ENCODE measurements at regions not wholly inside any gene's neighbourhood (a gene's known extent, or its start where the extent isn't known, plus 50 kb on each side); places are given as distances from the start of the nearest gene placed in this dataset.
A peak's percentile ranks its signal among the peaks of the same experiment; 100 is the strongest.

DNA sequence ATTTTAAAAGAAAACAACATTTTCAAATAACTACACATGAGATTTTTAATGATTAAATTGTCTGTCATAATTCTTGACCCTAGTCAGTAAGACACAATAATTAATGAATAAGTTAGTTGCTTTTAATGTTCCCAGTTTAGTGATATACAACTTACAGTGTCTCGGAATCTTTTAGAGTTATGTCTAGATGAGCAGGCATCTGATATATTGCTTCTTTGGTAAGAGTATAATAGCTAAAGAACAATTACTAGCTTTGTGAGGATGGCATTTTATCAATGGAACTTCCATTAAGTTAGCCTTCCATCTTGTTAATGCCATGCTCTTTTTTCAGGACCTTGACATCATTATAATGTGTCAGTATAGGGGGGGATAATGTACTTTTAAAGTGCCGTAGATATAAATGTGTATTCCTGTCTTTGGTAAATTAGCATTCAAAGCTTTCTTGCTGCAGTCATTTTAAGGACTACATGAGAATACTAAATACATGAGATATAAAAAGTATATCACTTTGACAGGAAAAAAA, 425.1 kb downstream of the PDHA2 start:
- FAIRE-seq, result no peak
- DNase-seq (ENCODE audit: insufficient read length, low spot score), result no peak
- TF ChIP-seq, protein P1, sequence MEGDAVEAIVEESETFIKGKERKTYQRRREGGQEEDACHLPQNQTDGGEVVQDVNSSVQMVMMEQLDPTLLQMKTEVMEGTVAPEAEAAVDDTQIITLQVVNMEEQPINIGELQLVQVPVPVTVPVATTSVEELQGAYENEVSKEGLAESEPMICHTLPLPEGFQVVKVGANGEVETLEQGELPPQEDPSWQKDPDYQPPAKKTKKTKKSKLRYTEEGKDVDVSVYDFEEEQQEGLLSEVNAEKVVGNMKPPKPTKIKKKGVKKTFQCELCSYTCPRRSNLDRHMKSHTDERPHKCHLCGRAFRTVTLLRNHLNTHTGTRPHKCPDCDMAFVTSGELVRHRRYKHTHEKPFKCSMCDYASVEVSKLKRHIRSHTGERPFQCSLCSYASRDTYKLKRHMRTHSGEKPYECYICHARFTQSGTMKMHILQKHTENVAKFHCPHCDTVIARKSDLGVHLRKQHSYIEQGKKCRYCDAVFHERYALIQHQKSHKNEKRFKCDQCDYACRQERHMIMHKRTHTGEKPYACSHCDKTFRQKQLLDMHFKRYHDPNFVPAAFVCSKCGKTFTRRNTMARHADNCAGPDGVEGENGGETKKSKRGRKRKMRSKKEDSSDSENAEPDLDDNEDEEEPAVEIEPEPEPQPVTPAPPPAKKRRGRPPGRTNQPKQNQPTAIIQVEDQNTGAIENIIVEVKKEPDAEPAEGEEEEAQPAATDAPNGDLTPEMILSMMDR (IDR thresholded peaks at IDR 0.05; ENCODE audit: insufficient read depth, missing control alignments), result no peak

DNA sequence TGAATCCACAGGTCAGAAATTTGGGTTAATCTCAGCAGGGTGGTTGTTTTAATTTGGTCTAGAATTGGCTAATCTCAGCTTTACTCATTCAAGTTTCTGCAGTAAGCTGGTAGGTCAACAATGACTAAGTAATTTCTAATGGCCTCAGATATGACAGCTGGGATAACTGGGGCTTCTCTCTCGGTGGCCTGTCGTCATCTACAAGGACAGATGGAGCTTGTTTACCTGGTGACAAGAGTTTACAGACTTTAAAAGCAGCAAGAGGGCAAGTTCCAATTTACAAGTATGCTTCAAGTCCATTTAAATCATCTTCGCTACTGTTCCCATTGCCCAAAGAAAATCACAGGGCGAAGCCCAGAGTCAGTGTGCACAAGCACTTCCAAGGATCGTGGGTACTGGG, 453.9 kb downstream of the PDHA2 start:
- DNase-seq (ENCODE audit: insufficient read length, low spot score) (no peak), FAIRE-seq (peak; percentile 85)
- TF ChIP-seq, protein P1 (IDR thresholded peaks at IDR 0.05; ENCODE audit: insufficient read depth, missing control alignments), result no peak

DNA sequence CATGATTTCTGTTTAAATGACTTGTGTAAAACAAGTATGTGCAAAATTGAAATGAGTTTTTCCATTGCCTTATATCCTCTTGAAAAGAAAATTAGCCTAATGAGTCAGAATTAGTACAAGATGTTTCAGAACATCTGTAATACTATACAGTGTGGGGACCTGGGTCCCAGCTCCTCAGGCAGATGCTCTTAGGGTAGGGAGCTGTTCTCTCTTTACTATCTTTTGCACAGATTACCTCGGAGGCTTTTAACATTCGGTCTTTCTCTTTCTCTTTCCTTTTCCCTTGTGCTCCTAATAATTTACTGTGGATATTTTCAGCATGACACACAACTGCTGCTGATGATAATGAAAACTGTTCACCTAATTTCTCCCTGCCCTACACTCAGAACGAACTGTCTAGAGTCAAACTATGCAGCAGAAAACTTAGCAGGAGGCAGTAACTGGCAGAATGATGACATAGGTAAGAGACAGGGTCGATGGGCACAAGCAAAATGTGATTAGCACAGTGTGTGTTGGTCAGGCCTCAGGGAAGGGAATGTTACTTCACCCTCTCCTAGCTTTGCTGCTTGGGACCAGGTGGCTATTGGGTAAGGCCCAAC, 455.3 kb downstream of the PDHA2 start:
- DNase-seq (ENCODE audit: insufficient read length, low spot score), result no peak
- TF ChIP-seq, protein P1 (IDR thresholded peaks at IDR 0.05; ENCODE audit: insufficient read depth, missing control alignments), result no peak
- no peak for FAIRE-seq

DNA sequence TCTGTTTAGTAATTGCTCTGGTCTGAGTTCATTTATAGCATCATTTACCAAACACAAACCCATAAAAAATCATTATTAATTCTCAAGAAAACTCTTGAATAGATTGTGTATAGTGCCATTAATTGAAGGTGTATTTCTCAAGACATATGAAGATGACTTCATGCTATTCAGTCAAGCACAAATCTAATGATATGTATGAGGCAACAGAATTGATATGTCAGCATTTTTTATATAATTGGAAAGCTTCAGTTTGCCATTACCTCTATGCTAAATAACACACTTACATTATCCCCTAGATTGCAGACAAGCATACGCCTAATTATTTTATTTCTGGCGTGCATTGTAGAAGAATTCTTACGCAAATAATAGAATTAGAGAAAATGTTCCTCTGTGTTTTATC, 461.8 kb downstream of the PDHA2 start:
- FAIRE-seq, result no peak
- no peak for DNase-seq (ENCODE audit: insufficient read length, low spot score)
- TF ChIP-seq, protein P1 (IDR thresholded peaks at IDR 0.05; ENCODE audit: insufficient read depth, missing control alignments), result no peak

DNA sequence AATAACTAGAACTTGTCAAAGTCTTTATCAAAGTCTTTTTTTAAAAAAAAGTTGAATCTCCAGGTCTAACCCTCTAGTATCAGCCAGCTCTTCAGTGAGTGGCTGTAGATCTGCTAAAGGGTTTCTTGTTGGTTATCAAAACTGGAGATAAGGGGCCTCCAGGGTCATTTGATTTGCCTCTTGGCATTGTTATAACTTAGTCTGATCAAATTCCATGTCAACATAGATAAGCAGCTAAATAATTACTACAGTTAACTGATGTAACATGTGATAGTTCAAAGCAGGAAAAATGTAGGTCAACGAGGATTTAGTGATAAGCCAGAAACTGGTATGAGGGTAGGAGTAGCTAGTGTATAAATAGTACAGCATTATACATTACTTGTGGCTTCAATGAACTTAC, 465.1 kb downstream of the PDHA2 start:
- TF ChIP-seq, protein P1 (IDR thresholded peaks at IDR 0.05; ENCODE audit: insufficient read depth, missing control alignments), result no peak
- FAIRE-seq, result peak; percentile 80
- no peak for DNase-seq (ENCODE audit: insufficient read length, low spot score)

DNA sequence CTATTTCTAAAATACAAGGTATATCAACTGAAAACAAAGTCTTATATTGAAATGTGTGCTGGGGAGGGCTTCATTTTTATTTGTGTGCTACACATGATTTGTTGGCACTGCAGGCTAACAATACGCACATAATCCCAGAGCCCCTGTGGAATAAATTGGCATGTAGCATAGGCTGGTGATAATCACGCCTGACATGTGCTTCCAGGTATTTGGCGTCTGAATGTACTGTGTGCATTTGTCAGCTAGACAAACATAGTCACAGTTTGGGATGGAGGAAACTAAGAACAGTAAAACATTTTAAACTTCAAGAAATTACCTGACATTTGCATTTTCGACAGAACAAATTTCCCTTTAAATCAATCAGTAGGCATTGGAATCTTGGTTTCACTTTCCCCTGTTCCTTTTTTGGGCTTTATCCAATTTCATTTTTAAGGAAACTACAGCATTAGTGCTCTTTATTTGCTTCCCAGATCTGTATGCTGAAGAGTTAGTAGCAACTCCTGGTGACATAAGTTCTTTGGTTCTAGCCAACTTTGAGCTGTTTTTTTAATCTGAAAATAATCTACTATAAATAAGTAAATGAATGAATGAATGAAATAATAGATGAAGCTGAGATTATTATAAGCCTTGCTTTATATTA, 472.3 kb downstream of the PDHA2 start:
- no peak for FAIRE-seq
- DNase-seq (ENCODE audit: insufficient read length, low spot score), result no peak
- TF ChIP-seq, protein P1 (IDR thresholded peaks at IDR 0.05; ENCODE audit: insufficient read depth, missing control alignments), result no peak

DNA sequence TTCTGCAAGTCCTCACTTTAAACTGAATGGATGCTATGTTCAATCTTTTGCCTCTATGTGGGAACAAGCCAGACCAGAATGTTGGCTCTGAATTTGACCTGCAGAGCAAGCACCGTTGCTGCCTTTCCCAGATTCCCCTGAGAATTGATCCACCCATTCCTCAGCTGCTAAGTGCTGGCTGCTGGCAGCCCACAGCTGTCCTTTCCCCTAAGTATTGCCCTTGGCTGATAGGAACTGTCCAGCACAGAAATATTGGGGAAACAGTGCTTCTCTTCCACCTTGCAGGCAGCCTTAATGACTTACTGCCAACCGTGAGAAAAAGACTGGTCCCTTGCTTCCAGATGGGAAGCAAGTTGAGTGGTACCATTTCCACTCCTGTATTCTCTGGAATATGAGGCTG, 475.9 kb downstream of the PDHA2 start:
- FAIRE-seq (no peak), DNase-seq (ENCODE audit: insufficient read length, low spot score) (no peak)
- TF ChIP-seq, protein P1 (IDR thresholded peaks at IDR 0.05; ENCODE audit: insufficient read depth, missing control alignments), result no peak
